Neural cell (in vitro differentiated cells): ENCODE measurements at regions not wholly inside any gene's neighbourhood (a gene's known extent, or its start where the extent isn't known, plus 50 kb on each side); places are given as distances from the start of the nearest gene placed in this dataset.

Source experiments
- H2AFZ ChIP-seq: fragments of 200-600, 300-800 bp; sonication (generic), shearing (Covaris generic); 2 replicates; pipeline ENCODE4 v1.6.0; 2014; ENCODE audit warnings: low read depth, mild to moderate bottlenecking, antibody characterized with exemption, low read length, moderate library complexity
- H3F3A ChIP-seq: fragments of 200-600 bp; shearing (Covaris generic); 2 replicates; pipeline ENCODE4 v1.6.1; 2016; ENCODE audit warnings: mild to moderate bottlenecking, moderate library complexity, mixed read lengths, antibody characterized with exemption, low read length; ENCODE audit not compliant: insufficient read depth, poor library complexity, severe bottlenecking
- H3K27ac ChIP-seq: fragments of 200-600, 300-800 bp; sonication (generic), shearing (Covaris generic); 2 replicates; pipeline ENCODE4 v1.5.1; 2014; ENCODE audit warnings: mild to moderate bottlenecking, low read length, moderate library complexity
- H3K27me3 ChIP-seq: fragments of 300-800, 200-600 bp; sonication (generic), shearing (Covaris generic); 2 replicates; pipeline ENCODE4 v1.6.0; 2014; ENCODE audit warnings: mild to moderate bottlenecking, low read depth, low read length, moderate library complexity; ENCODE audit not compliant: insufficient read depth
- H3K36me3 ChIP-seq: fragments of 300-800, 200-600 bp; sonication (generic), shearing (Covaris generic); 2 replicates; pipeline ENCODE4 v1.5.1; 2014; ENCODE audit warnings: mild to moderate bottlenecking, antibody characterized with exemption, low read length, moderate library complexity; ENCODE audit not compliant: insufficient read depth
- H3K4me2 ChIP-seq: fragments of 300-800, 200-600 bp; sonication (generic), shearing (Covaris generic); 2 replicates; pipeline ENCODE4 v1.6.0; 2014; ENCODE audit warnings: mild to moderate bottlenecking, low read length
- H3K4me3 ChIP-seq: fragments of 300-800, 200-600 bp; sonication (generic), shearing (Covaris generic); 2 replicates; pipeline ENCODE4 v1.5.1; 2014; ENCODE audit warnings: mild to moderate bottlenecking, low read length, moderate library complexity
- H3K79me2 ChIP-seq: fragments of 200-600 bp; shearing (Covaris generic); replicated peaks from 2 replicates; pipeline ENCODE4 v1.6.0; 2014; ENCODE audit warnings: mild to moderate bottlenecking, low read length, moderate library complexity; ENCODE audit not compliant: insufficient read depth
- H3K9ac ChIP-seq: fragments of 300-800, 200-600 bp; sonication (generic), shearing (Covaris generic); 2 replicates; pipeline ENCODE4 v1.6.1; 2016; ENCODE audit warnings: mild to moderate bottlenecking, low read length, mixed read lengths
- H3K9me2 ChIP-seq: fragments of 200-600 bp; shearing (Covaris generic); 2 replicates; pipeline ENCODE4 v1.6.1; 2016; ENCODE audit warnings: mild to moderate bottlenecking, low read length, mixed read lengths; ENCODE audit not compliant: insufficient read depth
- H3K9me3 ChIP-seq: fragments of 200-600, 300-800 bp; sonication (generic), shearing (Covaris generic); 2 replicates; pipeline ENCODE4 v1.6.1; 2016; ENCODE audit warnings: mild to moderate bottlenecking, mixed run types, low read length, moderate library complexity, mixed read lengths
- H4K20me1 ChIP-seq: fragments of 200-600 bp; shearing (Covaris generic); 2 replicates; pipeline ENCODE4 v1.6.1; 2016; ENCODE audit warnings: mild to moderate bottlenecking, mixed run types; ENCODE audit not compliant: insufficient read depth
- EP300 ChIP-seq: fragments of 450-650 bp; conservative IDR thresholded peaks from 2 replicates; pipeline ENCODE4 v1.6.1; 2014; ENCODE audit warnings: antibody characterized with exemption, mild to moderate bottlenecking, moderate library complexity; ENCODE audit not compliant: poor library complexity, severe bottlenecking
- EZH2 ChIP-seq: fragments of 200-600, 300-800 bp; shearing (Covaris generic), sonication (generic); IDR thresholded peaks from 2 replicates; pipeline ENCODE4 v1.6.1; 2014; ENCODE audit warnings: antibody characterized with exemption, low read length, borderline replicate concordance, mild to moderate bottlenecking; ENCODE audit not compliant: insufficient read depth, poor library complexity, severe bottlenecking
- MXI1 ChIP-seq: fragments of 450-650 bp; conservative IDR thresholded peaks from 2 replicates; pipeline ENCODE4 v1.6.1; 2014; ENCODE audit warnings: antibody characterized with exemption, mild to moderate bottlenecking; ENCODE audit not compliant: poor library complexity, severe bottlenecking
- POLR2AphosphoS5 ChIP-seq: IDR thresholded peaks from 2 replicates; pipeline ENCODE4 v1.6.1; 2012
- RAD21 ChIP-seq: fragments of 450-650 bp; conservative IDR thresholded peaks from 2 replicates; pipeline ENCODE4 v1.6.1; 2014; ENCODE audit warnings: antibody characterized with exemption, mild to moderate bottlenecking, moderate library complexity
- SMC3 ChIP-seq: fragments of 450-650 bp; conservative IDR thresholded peaks from 2 replicates; pipeline ENCODE4 v1.6.1; 2014; ENCODE audit warnings: antibody characterized with exemption, mild to moderate bottlenecking, moderate library complexity; ENCODE audit not compliant: poor library complexity
- TAF1 ChIP-seq: IDR thresholded peaks from 2 replicates; pipeline ENCODE4 v1.6.1; 2012; ENCODE audit warnings: low read depth
- TF ChIP-seq, protein P1 (sequence below): fragments of 450-650 bp; IDR thresholded peaks from 2 replicates; pipeline ENCODE4 v1.5.1; 2014; ENCODE audit warnings: antibody characterized with exemption, mild to moderate bottlenecking, moderate library complexity; ENCODE audit not compliant: poor library complexity, severe bottlenecking
- TF ChIP-seq, protein P2 (sequence below): IDR thresholded peaks from 2 replicates; pipeline ENCODE4 v1.6.1; 2012; ENCODE audit warnings: borderline replicate concordance

DNA sequence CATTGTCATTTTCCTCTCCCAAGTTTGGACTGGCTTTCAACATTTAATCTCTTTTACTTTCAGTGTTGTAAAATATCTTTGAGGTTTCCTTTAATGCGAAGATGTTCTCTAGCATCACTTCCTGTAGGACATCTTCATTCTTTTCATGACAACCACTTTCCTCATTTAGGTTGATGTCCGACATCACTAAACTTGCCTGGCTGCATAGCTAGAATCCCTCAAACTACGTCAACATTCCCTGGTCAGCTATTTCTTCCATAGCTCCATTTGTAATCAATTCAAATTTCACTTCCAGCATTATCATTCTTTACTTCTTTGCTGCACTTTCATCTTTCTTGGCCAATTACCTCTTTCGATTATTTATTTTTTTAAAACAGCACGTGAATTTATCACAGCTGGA, 198.6 kb upstream of the EMCN start:
- Histone ChIP-seq H3K9me2 (no peaks in the 10 kb centered on the region), H3K9me3 (no peaks in the 10 kb centered on the region), H3F3A (no peaks in the 10 kb centered on the region), H4K20me1 (no peaks in the 10 kb centered on the region), H3K79me2 (no peaks in the 10 kb centered on the region), H2AFZ (no peak overlapping the region), H3K36me3 (no peaks in the 10 kb centered on the region), H3K27me3 (no peaks in the 10 kb centered on the region), H3K27ac (no peak overlapping the region), H3K4me2 (no peak overlapping the region), H3K4me3 (no peak overlapping the region), H3K9ac (no peak overlapping the region)
- TF ChIP-seq EZH2 (no peak), POLR2AphosphoS5 (no peak)

DNA sequence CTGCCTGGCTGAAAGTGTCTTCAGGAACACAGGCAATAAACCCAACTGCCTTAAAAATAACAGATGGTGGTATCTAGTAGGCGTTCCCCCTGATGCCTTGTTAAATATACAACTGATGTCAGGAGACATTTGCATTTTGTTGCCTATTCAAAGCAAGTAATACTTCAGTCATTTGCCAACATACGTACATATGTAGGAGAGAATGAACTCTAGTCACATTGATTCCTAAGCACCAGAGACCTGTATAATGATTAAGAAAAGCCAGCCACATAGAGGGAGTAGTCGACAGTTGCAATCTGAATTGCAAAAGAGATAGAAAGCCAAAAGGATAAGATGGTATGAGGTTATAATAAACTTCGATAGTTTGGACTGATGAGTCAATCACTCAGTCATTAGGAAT, 191.0 kb upstream of the EMCN start:
- Histone ChIP-seq H4K20me1 (no peaks in the 10 kb centered on the region), H3F3A (no peaks in the 10 kb centered on the region), H3K4me2 (no peak overlapping the region), H3K9ac (no peak overlapping the region), H3K4me3 (no peak overlapping the region), H3K9me2 (no peaks in the 10 kb centered on the region), H3K27ac (no peak overlapping the region), H2AFZ (no peak overlapping the region), H3K9me3 (no peaks in the 10 kb centered on the region), H3K27me3 (no peaks in the 10 kb centered on the region), H3K36me3 (no peaks in the 10 kb centered on the region), H3K79me2 (no peaks in the 10 kb centered on the region)
- TF ChIP-seq EP300 (no peak), EZH2 (no peak), SMC3 (no peak), POLR2AphosphoS5 (no peak)
- TF ChIP-seq, protein P1, sequence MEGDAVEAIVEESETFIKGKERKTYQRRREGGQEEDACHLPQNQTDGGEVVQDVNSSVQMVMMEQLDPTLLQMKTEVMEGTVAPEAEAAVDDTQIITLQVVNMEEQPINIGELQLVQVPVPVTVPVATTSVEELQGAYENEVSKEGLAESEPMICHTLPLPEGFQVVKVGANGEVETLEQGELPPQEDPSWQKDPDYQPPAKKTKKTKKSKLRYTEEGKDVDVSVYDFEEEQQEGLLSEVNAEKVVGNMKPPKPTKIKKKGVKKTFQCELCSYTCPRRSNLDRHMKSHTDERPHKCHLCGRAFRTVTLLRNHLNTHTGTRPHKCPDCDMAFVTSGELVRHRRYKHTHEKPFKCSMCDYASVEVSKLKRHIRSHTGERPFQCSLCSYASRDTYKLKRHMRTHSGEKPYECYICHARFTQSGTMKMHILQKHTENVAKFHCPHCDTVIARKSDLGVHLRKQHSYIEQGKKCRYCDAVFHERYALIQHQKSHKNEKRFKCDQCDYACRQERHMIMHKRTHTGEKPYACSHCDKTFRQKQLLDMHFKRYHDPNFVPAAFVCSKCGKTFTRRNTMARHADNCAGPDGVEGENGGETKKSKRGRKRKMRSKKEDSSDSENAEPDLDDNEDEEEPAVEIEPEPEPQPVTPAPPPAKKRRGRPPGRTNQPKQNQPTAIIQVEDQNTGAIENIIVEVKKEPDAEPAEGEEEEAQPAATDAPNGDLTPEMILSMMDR = no peak

DNA sequence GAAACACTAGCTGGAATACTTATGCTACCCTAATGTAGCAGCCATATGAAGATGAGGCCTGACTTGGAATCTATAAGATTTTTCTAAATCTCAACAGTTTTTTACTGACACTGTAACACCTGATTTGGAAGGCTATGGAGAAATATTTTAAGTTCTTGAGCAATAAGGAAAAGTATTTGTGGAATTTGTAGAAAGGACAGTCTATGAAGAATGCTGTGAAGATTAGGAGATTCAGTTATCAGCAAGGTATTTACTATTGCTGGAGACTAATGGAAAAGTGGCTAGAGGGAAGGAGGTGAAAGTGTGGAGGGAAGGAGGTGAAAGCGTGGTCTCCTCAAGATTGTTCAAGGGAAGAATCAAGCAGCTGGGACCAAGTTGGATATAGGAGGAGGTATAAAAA, 190.0 kb upstream of the EMCN start:
- Histone ChIP-seq H3K27me3 (no peaks in the 10 kb centered on the region), H3K27ac (no peak overlapping the region), H3K4me3 (no peak overlapping the region), H3K9me3 (no peaks in the 10 kb centered on the region), H3K79me2 (no peaks in the 10 kb centered on the region), H3K9ac (no peak overlapping the region), H3F3A (no peaks in the 10 kb centered on the region), H3K4me2 (no peak overlapping the region), H4K20me1 (no peaks in the 10 kb centered on the region), H3K9me2 (no peaks in the 10 kb centered on the region), H3K36me3 (no peaks in the 10 kb centered on the region), H2AFZ (no peak overlapping the region)
- no peak for TF ChIP-seq POLR2AphosphoS5
- TF ChIP-seq, protein P2, sequence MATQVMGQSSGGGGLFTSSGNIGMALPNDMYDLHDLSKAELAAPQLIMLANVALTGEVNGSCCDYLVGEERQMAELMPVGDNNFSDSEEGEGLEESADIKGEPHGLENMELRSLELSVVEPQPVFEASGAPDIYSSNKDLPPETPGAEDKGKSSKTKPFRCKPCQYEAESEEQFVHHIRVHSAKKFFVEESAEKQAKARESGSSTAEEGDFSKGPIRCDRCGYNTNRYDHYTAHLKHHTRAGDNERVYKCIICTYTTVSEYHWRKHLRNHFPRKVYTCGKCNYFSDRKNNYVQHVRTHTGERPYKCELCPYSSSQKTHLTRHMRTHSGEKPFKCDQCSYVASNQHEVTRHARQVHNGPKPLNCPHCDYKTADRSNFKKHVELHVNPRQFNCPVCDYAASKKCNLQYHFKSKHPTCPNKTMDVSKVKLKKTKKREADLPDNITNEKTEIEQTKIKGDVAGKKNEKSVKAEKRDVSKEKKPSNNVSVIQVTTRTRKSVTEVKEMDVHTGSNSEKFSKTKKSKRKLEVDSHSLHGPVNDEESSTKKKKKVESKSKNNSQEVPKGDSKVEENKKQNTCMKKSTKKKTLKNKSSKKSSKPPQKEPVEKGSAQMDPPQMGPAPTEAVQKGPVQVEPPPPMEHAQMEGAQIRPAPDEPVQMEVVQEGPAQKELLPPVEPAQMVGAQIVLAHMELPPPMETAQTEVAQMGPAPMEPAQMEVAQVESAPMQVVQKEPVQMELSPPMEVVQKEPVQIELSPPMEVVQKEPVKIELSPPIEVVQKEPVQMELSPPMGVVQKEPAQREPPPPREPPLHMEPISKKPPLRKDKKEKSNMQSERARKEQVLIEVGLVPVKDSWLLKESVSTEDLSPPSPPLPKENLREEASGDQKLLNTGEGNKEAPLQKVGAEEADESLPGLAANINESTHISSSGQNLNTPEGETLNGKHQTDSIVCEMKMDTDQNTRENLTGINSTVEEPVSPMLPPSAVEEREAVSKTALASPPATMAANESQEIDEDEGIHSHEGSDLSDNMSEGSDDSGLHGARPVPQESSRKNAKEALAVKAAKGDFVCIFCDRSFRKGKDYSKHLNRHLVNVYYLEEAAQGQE = no peak
- TF ChIP-seq SMC3 = no peak
- TF ChIP-seq, protein P1 = no peak
- no peak for TF ChIP-seq TAF1
- TF ChIP-seq EP300 = no peak
- no peak for TF ChIP-seq RAD21
- TF ChIP-seq EZH2 = no peak
- TF ChIP-seq MXI1 = no peak
